Vagina (tissue), 2 donors: ENCODE measurements at regions not wholly inside any gene's neighbourhood (a gene's known extent, or its start where the extent isn't known, plus 50 kb on each side); places are given as distances from the start of the nearest gene placed in this dataset.

ENCODE experiments used
- POLR2AphosphoS5 ChIP-seq, 2 donors: sonication (generic); formaldehyde crosslinking; IDR thresholded peaks; one replicate each; pipeline ENCODE4 v1.9.0; 2017; ENCODE audit warnings: antibody characterized with exemption in 2 of 2, mild to moderate bottlenecking in 2 of 2, low read depth in 1 of 2; ENCODE audit not compliant: insufficient read depth in 1 of 2
- TF ChIP-seq, protein P1 (sequence below), 3 experiments: fragments of 450-650 bp in 2 of 3; fragments of 200-600 bp in 1 of 3; sonication (generic) in 1 of 3; IDR thresholded peaks; one replicate each; pipeline ENCODE4 v1.5.1; 2017 to 2019; ENCODE audit warnings: antibody characterized with exemption in 3 of 3, mild to moderate bottlenecking in 2 of 3, moderate library complexity in 2 of 3

GRCh38 chr21:35609263-35609662 lies 451.1 kb downstream of the SETD4 start:
- TF ChIP-seq, protein P1, sequence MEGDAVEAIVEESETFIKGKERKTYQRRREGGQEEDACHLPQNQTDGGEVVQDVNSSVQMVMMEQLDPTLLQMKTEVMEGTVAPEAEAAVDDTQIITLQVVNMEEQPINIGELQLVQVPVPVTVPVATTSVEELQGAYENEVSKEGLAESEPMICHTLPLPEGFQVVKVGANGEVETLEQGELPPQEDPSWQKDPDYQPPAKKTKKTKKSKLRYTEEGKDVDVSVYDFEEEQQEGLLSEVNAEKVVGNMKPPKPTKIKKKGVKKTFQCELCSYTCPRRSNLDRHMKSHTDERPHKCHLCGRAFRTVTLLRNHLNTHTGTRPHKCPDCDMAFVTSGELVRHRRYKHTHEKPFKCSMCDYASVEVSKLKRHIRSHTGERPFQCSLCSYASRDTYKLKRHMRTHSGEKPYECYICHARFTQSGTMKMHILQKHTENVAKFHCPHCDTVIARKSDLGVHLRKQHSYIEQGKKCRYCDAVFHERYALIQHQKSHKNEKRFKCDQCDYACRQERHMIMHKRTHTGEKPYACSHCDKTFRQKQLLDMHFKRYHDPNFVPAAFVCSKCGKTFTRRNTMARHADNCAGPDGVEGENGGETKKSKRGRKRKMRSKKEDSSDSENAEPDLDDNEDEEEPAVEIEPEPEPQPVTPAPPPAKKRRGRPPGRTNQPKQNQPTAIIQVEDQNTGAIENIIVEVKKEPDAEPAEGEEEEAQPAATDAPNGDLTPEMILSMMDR (IDR thresholded peaks at IDR 0.05): no peak
- no peak for TF ChIP-seq POLR2AphosphoS5 (IDR thresholded peaks at IDR 0.05; ENCODE audit: insufficient read depth in 1 of 2, low read depth in 1 of 2)
